ENCODE measurements at regions not wholly inside any gene's neighbourhood (a gene's known extent, or its start where the extent isn't known, plus 50 kb on each side); places are given as distances from the start of the nearest gene placed in this dataset.

- TF ChIP-seq CTCF (IDR thresholded peaks at IDR 0.05) (no peak), POLR2A (IDR thresholded peaks at IDR 0.05) (no peak)
These were observed 243.0 kb downstream of the SNX13 start for GRCh38 chr7:17697128-17697881.

Measured in right lobe of liver (tissue), 4 donors.